Adrenal gland (tissue), 5 donors: ENCODE measurements at regions not wholly inside any gene's neighbourhood (a gene's known extent, or its start where the extent isn't known, plus 50 kb on each side); places are given as distances from the start of the nearest gene placed in this dataset.

Source experiments
- POLR2A ChIP-seq, 2 donors: fragments of 450-650 bp; IDR thresholded peaks; one replicate each; pipeline ENCODE4 v1.6.1; 2017; ENCODE audit warnings: antibody characterized with exemption in 2 of 2, mild to moderate bottlenecking in 2 of 2, moderate library complexity in 1 of 2
- TF ChIP-seq, protein P1 (sequence below), 6 experiments: fragments of 450-650 bp in 4 of 6; fragments of 200-600 bp in 2 of 6; sonication (generic) in 1 of 6; IDR thresholded peaks; 1 replicate in 5 of 6; 2 replicates in 1 of 6; pipeline versions ENCODE4 v1.5.1 to v1.8.0; 2016 to 2021; ENCODE audit warnings: antibody characterized with exemption in 6 of 6, mild to moderate bottlenecking in 2 of 6, moderate library complexity in 1 of 6
- donor health status: DM: no; HTN: no; CAD: no.

DNA sequence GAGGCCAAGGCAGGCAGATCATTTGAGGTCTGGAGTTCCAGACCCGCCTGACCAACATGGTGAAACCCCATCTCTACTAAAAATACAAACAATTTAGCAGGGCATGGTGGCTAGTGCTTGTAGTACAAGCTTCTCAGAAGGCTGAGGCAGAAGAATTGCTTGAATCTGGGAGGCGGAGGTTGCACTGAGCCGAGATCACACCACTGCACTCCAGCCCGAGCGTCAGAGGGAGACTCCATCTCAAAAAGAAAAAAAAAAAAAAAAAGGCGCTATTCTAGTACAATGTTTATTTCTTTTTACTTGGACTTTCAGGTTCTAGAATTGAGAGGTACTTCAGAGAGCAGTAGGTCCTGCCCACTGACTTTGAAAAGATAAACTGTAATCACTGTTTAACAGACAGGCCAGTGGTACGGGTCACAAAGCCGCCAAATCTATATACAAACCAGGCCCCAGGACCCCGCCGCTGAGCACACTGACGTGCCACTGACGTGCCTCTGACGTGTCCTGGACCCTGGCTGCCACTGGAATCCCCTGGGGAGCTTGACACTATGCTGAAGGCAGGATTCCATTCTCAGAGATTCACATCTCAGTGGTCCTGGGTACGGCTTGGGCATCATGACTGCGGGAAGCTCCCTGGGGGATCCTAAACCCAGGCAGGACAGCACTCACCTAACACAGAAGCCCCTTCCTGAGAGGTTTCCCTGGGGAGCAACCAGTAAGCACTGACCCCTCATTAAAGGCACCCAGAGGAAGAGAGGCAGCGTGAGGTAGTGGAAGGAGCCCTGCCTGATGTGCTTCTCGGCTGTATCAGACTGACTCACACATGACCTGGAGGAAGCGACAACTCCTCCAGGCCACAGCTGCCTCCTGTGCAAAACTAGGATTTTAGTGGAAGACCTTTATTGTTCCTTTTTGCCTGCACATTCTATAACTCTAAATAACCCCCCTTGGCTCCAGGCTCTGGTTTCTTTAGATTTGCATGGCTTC lies 197.8 kb upstream of the MEIS1 start:
- TF ChIP-seq, protein P1, sequence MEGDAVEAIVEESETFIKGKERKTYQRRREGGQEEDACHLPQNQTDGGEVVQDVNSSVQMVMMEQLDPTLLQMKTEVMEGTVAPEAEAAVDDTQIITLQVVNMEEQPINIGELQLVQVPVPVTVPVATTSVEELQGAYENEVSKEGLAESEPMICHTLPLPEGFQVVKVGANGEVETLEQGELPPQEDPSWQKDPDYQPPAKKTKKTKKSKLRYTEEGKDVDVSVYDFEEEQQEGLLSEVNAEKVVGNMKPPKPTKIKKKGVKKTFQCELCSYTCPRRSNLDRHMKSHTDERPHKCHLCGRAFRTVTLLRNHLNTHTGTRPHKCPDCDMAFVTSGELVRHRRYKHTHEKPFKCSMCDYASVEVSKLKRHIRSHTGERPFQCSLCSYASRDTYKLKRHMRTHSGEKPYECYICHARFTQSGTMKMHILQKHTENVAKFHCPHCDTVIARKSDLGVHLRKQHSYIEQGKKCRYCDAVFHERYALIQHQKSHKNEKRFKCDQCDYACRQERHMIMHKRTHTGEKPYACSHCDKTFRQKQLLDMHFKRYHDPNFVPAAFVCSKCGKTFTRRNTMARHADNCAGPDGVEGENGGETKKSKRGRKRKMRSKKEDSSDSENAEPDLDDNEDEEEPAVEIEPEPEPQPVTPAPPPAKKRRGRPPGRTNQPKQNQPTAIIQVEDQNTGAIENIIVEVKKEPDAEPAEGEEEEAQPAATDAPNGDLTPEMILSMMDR (IDR thresholded peaks at IDR 0.05): no peak
- no peak for TF ChIP-seq POLR2A (IDR thresholded peaks at IDR 0.05)
